ENCODE measurements at regions not wholly inside any gene's neighbourhood (a gene's known extent, or its start where the extent isn't known, plus 50 kb on each side); places are given as distances from the start of the nearest gene placed in this dataset.
"Not testable (repeated sequence)": the region's sequence is repeated elsewhere in the genome, so short reads cannot be mapped to it uniquely, and the experiment has no call there.

- H3K27me3 ChIP-seq (ENCODE audit: control insufficient read depth in 1 of 2, insufficient read depth in 2 of 2, low read length in 2 of 2) = no peaks in the 10 kb centered on the region
- no peaks in the 10 kb centered on the region for H3K36me3 ChIP-seq (ENCODE audit: insufficient read depth, low read length)
- no peak overlapping the region for H3K9ac ChIP-seq (ENCODE audit: low read length)
- no peaks in the 10 kb centered on the region for H3K4me1 ChIP-seq (ENCODE audit: insufficient read depth, low read length)
- no peak overlapping the region for H3K27ac ChIP-seq (ENCODE audit: low read depth, low read length)
- no peaks in the 10 kb centered on the region for H3K9me3 ChIP-seq (ENCODE audit: low read length)
- H3K4me3 ChIP-seq (ENCODE audit: low read depth in 1 of 2, low read length in 2 of 2) = no peak overlapping the region
Observed at GRCh38 chr7:4525884-4526283, 156.2 kb upstream of the FOXK1 start.

- H3K36me3 ChIP-seq (ENCODE audit: insufficient read depth, low read length) = no peaks in the 10 kb centered on the region
Observed at GRCh38 chr7:4527988-4528636, 154.0 kb upstream of the FOXK1 start.

GRCh38 chr7:4531236-4531635 lies 150.9 kb upstream of the FOXK1 start:
- Histone ChIP-seq H3K9me3 (ENCODE audit: low read length) (no peaks in the 10 kb centered on the region), H3K9ac (ENCODE audit: low read length) (no peak overlapping the region), H3K27ac (ENCODE audit: low read depth, low read length) (no peak overlapping the region), H3K4me1 (ENCODE audit: insufficient read depth, low read length) (no peaks in the 10 kb centered on the region), H3K27me3 (ENCODE audit: control insufficient read depth in 1 of 2, insufficient read depth in 2 of 2, low read length in 2 of 2) (no peaks in the 10 kb centered on the region), H3K36me3 (ENCODE audit: insufficient read depth, low read length) (no peaks in the 10 kb centered on the region), H3K4me3 (ENCODE audit: low read depth in 1 of 2, low read length in 2 of 2) (no peak overlapping the region)

More at GRCh38 chr7:4527988-4528636, 154.0 kb upstream of the FOXK1 start:
- Histone ChIP-seq H3K27ac (ENCODE audit: low read depth, low read length) (no peak overlapping the region), H3K4me1 (ENCODE audit: insufficient read depth, low read length) (no peaks in the 10 kb centered on the region), H3K9me3 (ENCODE audit: low read length) (no peaks in the 10 kb centered on the region), H3K27me3 (ENCODE audit: control insufficient read depth in 1 of 2, insufficient read depth in 2 of 2, low read length in 2 of 2) (no peaks in the 10 kb centered on the region), H3K9ac (ENCODE audit: low read length) (no peak overlapping the region), H3K4me3 (ENCODE audit: low read depth in 1 of 2, low read length in 2 of 2) (no peak overlapping the region)

DNA sequence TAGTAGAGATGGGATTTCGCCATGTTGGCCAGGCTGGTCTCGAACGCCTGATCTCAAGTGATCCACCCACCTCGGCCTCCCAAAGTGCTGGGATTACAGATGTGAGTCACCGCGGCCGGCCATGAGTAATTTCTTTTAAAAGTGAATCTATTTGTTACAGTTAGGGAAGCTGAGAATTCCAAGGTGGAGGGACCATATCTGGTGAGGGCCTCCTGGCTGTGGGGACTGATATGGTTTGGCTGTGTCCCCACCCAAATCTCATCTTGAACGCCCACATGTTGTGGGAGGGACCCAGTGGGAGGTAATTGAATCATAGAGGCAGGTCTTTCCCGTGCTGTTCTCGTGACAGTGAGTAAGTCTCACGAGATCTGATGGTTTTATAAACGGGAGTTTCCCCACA lies 148.8 kb upstream of the FOXK1 start:
- H3K27ac ChIP-seq (ENCODE audit: low read depth, low read length); H3K4me3 ChIP-seq (ENCODE audit: low read depth in 1 of 2, low read length in 2 of 2); H3K4me1 ChIP-seq (ENCODE audit: insufficient read depth, low read length); H3K9me3 ChIP-seq (ENCODE audit: low read length); H3K27me3 ChIP-seq (ENCODE audit: control insufficient read depth in 1 of 2, insufficient read depth in 2 of 2, low read length in 2 of 2); H3K9ac ChIP-seq (ENCODE audit: low read length); H3K36me3 ChIP-seq (ENCODE audit: insufficient read depth, low read length): not testable (repeated sequence)

- no peak overlapping the region for H3K27ac ChIP-seq (ENCODE audit: low read depth, low read length)
- no peak overlapping the region for H3K9ac ChIP-seq (ENCODE audit: low read length)
- H3K4me1 ChIP-seq (ENCODE audit: insufficient read depth, low read length) = no peaks in the 10 kb centered on the region
- H3K9me3 ChIP-seq (ENCODE audit: low read length) = peaks cover 4% of the 10 kb centered on the region
- no peaks in the 10 kb centered on the region for H3K27me3 ChIP-seq (ENCODE audit: control insufficient read depth in 1 of 2, insufficient read depth in 2 of 2, low read length in 2 of 2)
- no peak overlapping the region for H3K4me3 ChIP-seq (ENCODE audit: low read depth in 1 of 2, low read length in 2 of 2)
- no peaks in the 10 kb centered on the region for H3K36me3 ChIP-seq (ENCODE audit: insufficient read depth, low read length)
Observed at GRCh38 chr7:4549681-4550080, 132.4 kb upstream of the FOXK1 start.

DNA sequence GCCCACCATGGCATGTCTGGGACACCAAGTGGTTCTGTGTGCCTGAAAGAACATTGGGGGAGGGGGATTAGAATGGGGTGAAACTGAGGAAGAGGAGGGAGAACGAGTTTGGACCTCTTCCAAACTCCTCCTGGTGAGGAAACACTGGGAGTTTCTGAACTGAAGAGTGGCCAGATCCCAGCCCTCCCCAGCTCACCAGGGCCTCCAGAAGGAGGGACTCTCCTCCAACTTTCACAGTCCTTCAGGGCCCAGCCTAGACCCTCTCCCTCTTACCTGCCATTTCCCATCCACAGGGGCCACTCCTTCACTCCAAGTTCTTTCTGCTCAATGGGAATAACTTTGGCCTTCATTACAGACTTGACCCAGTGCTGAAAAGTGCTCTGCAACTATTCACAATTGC lies 132.0 kb upstream of the FOXK1 start:
- no peak overlapping the region for H3K4me3 ChIP-seq (ENCODE audit: low read depth in 1 of 2, low read length in 2 of 2)
- H3K9me3 ChIP-seq (ENCODE audit: low read length) = peaks cover 6% of the 10 kb centered on the region
- H3K36me3 ChIP-seq (ENCODE audit: insufficient read depth, low read length) = no peaks in the 10 kb centered on the region
- H3K4me1 ChIP-seq (ENCODE audit: insufficient read depth, low read length) = no peaks in the 10 kb centered on the region
- no peaks in the 10 kb centered on the region for H3K27me3 ChIP-seq (ENCODE audit: control insufficient read depth in 1 of 2, insufficient read depth in 2 of 2, low read length in 2 of 2)
- H3K9ac ChIP-seq (ENCODE audit: low read length) = no peak overlapping the region
- no peak overlapping the region for H3K27ac ChIP-seq (ENCODE audit: low read depth, low read length)

GRCh38 chr7:4552985-4553384 lies 129.1 kb upstream of the FOXK1 start:
- Histone ChIP-seq H3K4me3 (ENCODE audit: low read depth in 1 of 2, low read length in 2 of 2) (no peak overlapping the region), H3K27ac (ENCODE audit: low read depth, low read length) (no peak overlapping the region), H3K36me3 (ENCODE audit: insufficient read depth, low read length) (no peaks in the 10 kb centered on the region), H3K4me1 (ENCODE audit: insufficient read depth, low read length) (no peaks in the 10 kb centered on the region), H3K27me3 (ENCODE audit: control insufficient read depth in 1 of 2, insufficient read depth in 2 of 2, low read length in 2 of 2) (no peaks in the 10 kb centered on the region), H3K9me3 (ENCODE audit: low read length) (peaks cover 6% of the 10 kb centered on the region), H3K9ac (ENCODE audit: low read length) (no peak overlapping the region)

DNA sequence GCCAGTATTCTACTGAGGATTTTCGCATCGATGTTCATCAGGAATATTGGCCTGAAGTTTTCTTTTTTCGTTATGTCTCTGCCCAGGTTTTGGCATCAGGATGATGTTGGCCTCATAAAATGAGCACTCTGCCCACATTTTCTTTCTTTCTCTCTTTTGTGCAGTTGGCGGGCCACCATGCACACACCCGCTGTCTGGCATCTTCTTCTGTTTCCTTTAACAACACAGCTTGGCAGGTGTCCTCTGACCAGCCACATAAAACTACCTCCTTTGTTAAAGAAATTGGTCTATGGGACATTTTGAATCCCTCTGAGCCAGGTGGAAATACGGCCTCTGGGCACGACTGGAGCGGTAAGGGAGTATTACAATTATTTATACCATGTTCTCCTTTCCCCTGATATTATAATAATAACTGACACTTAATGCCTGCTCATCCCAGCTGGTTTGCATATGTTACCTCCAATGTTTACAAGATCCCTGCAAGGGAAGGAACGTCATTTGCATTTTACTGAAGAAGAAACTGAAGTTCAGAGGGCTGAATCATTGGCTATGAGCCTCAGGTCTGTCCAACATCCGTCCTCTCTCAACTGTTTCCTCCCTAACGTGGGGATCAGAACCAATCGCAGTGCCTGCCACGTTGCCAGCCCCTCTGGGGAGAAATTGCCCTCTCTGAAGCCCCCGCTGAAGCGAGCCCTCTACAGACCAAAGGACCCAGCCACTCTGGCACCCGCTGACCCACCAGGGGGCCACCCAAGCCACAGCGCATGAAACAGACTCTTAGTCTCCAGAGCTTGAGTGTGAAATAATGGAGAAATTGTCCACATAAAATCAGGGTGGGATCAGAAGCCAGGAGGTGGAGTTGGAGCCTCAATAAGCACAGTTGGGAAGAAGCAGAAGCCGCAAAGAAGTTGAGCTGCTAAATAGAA lies 125.0 kb upstream of the FOXK1 start:
- Histone ChIP-seq H3K36me3 (ENCODE audit: insufficient read depth, low read length) (no peaks in the 10 kb centered on the region), H3K9ac (ENCODE audit: low read length) (no peak overlapping the region), H3K4me3 (ENCODE audit: low read depth in 1 of 2, low read length in 2 of 2) (no peak overlapping the region), H3K27me3 (ENCODE audit: control insufficient read depth in 1 of 2, insufficient read depth in 2 of 2, low read length in 2 of 2) (no peaks in the 10 kb centered on the region), H3K9me3 (ENCODE audit: low read length) (peaks cover 6% of the 10 kb centered on the region), H3K27ac (ENCODE audit: low read depth, low read length) (no peak overlapping the region), H3K4me1 (ENCODE audit: insufficient read depth, low read length) (no peaks in the 10 kb centered on the region)

DNA sequence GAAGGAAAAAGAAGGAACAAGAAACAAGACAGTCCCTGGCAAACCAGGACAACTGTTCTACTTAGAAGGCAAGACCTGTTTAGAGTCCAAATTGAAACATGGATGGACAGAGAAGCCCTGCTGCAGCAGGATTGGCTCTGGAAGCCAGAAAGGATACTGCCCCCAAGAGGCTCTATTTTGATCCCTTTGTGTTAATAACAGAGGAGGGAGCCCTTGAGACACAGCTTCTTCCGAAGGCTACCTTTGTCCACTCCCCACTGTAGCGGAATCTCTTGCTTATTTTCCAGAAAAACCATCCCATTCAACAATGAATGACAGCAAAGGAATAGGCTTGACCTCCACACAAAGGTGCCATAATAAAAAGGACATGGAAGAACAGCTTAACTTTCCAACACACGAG lies 120.3 kb upstream of the FOXK1 start:
- no peak overlapping the region for H3K4me3 ChIP-seq (ENCODE audit: low read depth in 1 of 2, low read length in 2 of 2)
- H3K27ac ChIP-seq (ENCODE audit: low read depth, low read length) = no peak overlapping the region
- H3K36me3 ChIP-seq (ENCODE audit: insufficient read depth, low read length) = no peaks in the 10 kb centered on the region
- no peaks in the 10 kb centered on the region for H3K27me3 ChIP-seq (ENCODE audit: control insufficient read depth in 1 of 2, insufficient read depth in 2 of 2, low read length in 2 of 2)
- H3K4me1 ChIP-seq (ENCODE audit: insufficient read depth, low read length) = no peaks in the 10 kb centered on the region
- no peaks in the 10 kb centered on the region for H3K9me3 ChIP-seq (ENCODE audit: low read length)
- H3K9ac ChIP-seq (ENCODE audit: low read length) = no peak overlapping the region

- no peak overlapping the region for H3K9ac ChIP-seq (ENCODE audit: low read length)
- no peak overlapping the region for H3K4me3 ChIP-seq (ENCODE audit: low read depth in 1 of 2, low read length in 2 of 2)
- no peak overlapping the region for H3K27ac ChIP-seq (ENCODE audit: low read depth, low read length)
- no peaks in the 10 kb centered on the region for H3K9me3 ChIP-seq (ENCODE audit: low read length)
- no peaks in the 10 kb centered on the region for H3K36me3 ChIP-seq (ENCODE audit: insufficient read depth, low read length)
- no peaks in the 10 kb centered on the region for H3K27me3 ChIP-seq (ENCODE audit: control insufficient read depth in 1 of 2, insufficient read depth in 2 of 2, low read length in 2 of 2)
- H3K4me1 ChIP-seq (ENCODE audit: insufficient read depth, low read length) = no peaks in the 10 kb centered on the region
Observed at GRCh38 chr7:4566714-4567113, 115.4 kb upstream of the FOXK1 start.

- no peak overlapping the region for H3K27ac ChIP-seq (ENCODE audit: low read depth, low read length)
- no peak overlapping the region for H3K9ac ChIP-seq (ENCODE audit: low read length)
- H3K9me3 ChIP-seq (ENCODE audit: low read length) = no peaks in the 10 kb centered on the region
- no peak overlapping the region for H3K4me3 ChIP-seq (ENCODE audit: low read depth in 1 of 2, low read length in 2 of 2)
- H3K36me3 ChIP-seq (ENCODE audit: insufficient read depth, low read length) = no peaks in the 10 kb centered on the region
- H3K27me3 ChIP-seq (ENCODE audit: control insufficient read depth in 1 of 2, insufficient read depth in 2 of 2, low read length in 2 of 2) = no peaks in the 10 kb centered on the region
- H3K4me1 ChIP-seq (ENCODE audit: insufficient read depth, low read length) = no peaks in the 10 kb centered on the region
Observed at GRCh38 chr7:4574851-4575250, 107.2 kb upstream of the FOXK1 start.

GRCh38 chr7:4575254-4575653 lies 106.8 kb upstream of the FOXK1 start:
- H3K9me3 ChIP-seq (ENCODE audit: low read length) = no peaks in the 10 kb centered on the region

More at GRCh38 chr7:4575254-4575653, 106.8 kb upstream of the FOXK1 start:
- Histone ChIP-seq H3K4me3 (ENCODE audit: low read depth in 1 of 2, low read length in 2 of 2) (no peak overlapping the region), H3K9ac (ENCODE audit: low read length) (no peak overlapping the region), H3K4me1 (ENCODE audit: insufficient read depth, low read length) (no peaks in the 10 kb centered on the region), H3K27me3 (ENCODE audit: control insufficient read depth in 1 of 2, insufficient read depth in 2 of 2, low read length in 2 of 2) (no peaks in the 10 kb centered on the region), H3K27ac (ENCODE audit: low read depth, low read length) (no peak overlapping the region), H3K36me3 (ENCODE audit: insufficient read depth, low read length) (no peaks in the 10 kb centered on the region)

Measured in muscle layer of colon (tissue), 2 donors.